ENCODE measurements at regions not wholly inside any gene's neighbourhood (a gene's known extent, or its start where the extent isn't known, plus 50 kb on each side); places are given as distances from the start of the nearest gene placed in this dataset.

GRCh38 chr13:40345654-40346372, 320.6 kb downstream of the FOXO1 start:
- H3K4me3 Mint-ChIP-seq: no peak overlapping the region
- Histone ChIP-seq H3K4me2 (peak overlapping the region; percentile 58), H3K4me1 (ENCODE audit: insufficient read depth) (peaks cover 32% of the 10 kb centered on the region), H3K36me3 (ENCODE audit: insufficient read depth) (no peaks in the 10 kb centered on the region), H3K79me2 (replicated peaks; ENCODE audit: insufficient read depth) (no peaks in the 10 kb centered on the region), H3K27me3 (ENCODE audit: insufficient read depth) (no peaks in the 10 kb centered on the region), H2AFZ (peak overlapping the region; percentile 70; the same call in 1 of the 2 replicates), H3K27ac (ENCODE audit: low read depth) (no peak overlapping the region), H4K20me1 (replicated peaks; ENCODE audit: insufficient read depth) (no peaks in the 10 kb centered on the region), H3K4me3 (no peak overlapping the region), H3F3A (replicated peaks; ENCODE audit: low read depth) (no peaks in the 10 kb centered on the region), H3K9me2 (ENCODE audit: insufficient read depth) (peaks cover 10% of the 10 kb centered on the region; the same call in 1 of the 2 replicates)
- peaks cover 21% of the 10 kb centered on the region for H3K27me3 Mint-ChIP-seq (ENCODE audit: insufficient read depth, low read depth, poor library complexity)
- DNase-seq (ENCODE audit: low spot score) (peak; percentile 18), ATAC-seq (peak; percentile 85)
- peaks cover 4% of the 10 kb centered on the region; the same call in 2 of the 3 replicates for H3K36me3 Mint-ChIP-seq (ENCODE audit: low read depth)
- no peak for TF ChIP-seq CREB1 (CRISPR knock-in tag; IDR thresholded peaks at IDR 0.05; ENCODE audit: low read depth)
- TF ChIP-seq EZH2phosphoT487 (IDR thresholded peaks at IDR 0.05; ENCODE audit: unreplicated experiment): no peak
- TF ChIP-seq, protein P1, sequence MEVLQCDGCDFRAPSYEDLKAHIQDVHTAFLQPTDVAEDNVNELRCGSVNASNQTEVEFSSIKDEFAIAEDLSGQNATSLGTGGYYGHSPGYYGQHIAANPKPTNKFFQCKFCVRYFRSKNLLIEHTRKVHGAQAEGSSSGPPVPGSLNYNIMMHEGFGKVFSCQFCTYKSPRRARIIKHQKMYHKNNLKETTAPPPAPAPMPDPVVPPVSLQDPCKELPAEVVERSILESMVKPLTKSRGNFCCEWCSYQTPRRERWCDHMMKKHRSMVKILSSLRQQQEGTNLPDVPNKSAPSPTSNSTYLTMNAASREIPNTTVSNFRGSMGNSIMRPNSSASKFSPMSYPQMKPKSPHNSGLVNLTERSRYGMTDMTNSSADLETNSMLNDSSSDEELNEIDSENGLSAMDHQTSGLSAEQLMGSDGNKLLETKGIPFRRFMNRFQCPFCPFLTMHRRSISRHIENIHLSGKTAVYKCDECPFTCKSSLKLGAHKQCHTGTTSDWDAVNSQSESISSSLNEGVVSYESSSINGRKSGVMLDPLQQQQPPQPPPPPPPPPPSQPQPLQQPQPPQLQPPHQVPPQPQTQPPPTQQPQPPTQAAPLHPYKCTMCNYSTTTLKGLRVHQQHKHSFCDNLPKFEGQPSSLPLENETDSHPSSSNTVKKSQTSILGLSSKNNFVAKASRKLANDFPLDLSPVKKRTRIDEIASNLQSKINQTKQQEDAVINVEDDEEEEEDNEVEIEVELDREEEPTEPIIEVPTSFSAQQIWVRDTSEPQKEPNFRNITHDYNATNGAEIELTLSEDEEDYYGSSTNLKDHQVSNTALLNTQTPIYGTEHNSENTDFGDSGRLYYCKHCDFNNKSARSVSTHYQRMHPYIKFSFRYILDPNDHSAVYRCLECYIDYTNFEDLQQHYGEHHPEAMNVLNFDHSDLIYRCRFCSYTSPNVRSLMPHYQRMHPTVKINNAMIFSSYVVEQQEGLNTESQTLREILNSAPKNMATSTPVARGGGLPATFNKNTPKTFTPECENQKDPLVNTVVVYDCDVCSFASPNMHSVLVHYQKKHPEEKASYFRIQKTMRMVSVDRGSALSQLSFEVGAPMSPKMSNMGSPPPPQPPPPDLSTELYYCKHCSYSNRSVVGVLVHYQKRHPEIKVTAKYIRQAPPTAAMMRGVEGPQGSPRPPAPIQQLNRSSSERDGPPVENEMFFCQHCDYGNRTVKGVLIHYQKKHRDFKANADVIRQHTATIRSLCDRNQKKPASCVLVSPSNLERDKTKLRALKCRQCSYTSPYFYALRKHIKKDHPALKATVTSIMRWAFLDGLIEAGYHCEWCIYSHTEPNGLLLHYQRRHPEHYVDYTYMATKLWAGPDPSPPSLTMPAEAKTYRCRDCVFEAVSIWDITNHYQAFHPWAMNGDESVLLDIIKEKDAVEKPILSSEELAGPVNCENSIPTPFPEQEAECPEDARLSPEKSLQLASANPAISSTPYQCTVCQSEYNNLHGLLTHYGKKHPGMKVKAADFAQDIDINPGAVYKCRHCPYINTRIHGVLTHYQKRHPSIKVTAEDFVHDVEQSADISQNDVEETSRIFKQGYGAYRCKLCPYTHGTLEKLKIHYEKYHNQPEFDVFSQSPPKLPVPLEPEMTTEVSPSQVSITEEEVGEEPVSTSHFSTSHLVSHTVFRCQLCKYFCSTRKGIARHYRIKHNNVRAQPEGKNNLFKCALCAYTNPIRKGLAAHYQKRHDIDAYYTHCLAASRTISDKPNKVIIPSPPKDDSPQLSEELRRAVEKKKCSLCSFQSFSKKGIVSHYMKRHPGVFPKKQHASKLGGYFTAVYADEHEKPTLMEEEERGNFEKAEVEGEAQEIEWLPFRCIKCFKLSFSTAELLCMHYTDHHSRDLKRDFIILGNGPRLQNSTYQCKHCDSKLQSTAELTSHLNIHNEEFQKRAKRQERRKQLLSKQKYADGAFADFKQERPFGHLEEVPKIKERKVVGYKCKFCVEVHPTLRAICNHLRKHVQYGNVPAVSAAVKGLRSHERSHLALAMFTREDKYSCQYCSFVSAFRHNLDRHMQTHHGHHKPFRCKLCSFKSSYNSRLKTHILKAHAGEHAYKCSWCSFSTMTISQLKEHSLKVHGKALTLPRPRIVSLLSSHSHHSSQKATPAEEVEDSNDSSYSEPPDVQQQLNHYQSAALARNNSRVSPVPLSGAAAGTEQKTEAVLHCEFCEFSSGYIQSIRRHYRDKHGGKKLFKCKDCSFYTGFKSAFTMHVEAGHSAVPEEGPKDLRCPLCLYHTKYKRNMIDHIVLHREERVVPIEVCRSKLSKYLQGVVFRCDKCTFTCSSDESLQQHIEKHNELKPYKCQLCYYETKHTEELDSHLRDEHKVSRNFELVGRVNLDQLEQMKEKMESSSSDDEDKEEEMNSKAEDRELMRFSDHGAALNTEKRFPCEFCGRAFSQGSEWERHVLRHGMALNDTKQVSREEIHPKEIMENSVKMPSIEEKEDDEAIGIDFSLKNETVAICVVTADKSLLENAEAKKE (CRISPR knock-in tag; IDR thresholded peaks at IDR 0.05): no peak
- no peak for TF ChIP-seq CTCF (conservative IDR thresholded peaks at IDR 0.05; ENCODE audit: low read depth in 2 of 2)
- TF ChIP-seq, protein P2, sequence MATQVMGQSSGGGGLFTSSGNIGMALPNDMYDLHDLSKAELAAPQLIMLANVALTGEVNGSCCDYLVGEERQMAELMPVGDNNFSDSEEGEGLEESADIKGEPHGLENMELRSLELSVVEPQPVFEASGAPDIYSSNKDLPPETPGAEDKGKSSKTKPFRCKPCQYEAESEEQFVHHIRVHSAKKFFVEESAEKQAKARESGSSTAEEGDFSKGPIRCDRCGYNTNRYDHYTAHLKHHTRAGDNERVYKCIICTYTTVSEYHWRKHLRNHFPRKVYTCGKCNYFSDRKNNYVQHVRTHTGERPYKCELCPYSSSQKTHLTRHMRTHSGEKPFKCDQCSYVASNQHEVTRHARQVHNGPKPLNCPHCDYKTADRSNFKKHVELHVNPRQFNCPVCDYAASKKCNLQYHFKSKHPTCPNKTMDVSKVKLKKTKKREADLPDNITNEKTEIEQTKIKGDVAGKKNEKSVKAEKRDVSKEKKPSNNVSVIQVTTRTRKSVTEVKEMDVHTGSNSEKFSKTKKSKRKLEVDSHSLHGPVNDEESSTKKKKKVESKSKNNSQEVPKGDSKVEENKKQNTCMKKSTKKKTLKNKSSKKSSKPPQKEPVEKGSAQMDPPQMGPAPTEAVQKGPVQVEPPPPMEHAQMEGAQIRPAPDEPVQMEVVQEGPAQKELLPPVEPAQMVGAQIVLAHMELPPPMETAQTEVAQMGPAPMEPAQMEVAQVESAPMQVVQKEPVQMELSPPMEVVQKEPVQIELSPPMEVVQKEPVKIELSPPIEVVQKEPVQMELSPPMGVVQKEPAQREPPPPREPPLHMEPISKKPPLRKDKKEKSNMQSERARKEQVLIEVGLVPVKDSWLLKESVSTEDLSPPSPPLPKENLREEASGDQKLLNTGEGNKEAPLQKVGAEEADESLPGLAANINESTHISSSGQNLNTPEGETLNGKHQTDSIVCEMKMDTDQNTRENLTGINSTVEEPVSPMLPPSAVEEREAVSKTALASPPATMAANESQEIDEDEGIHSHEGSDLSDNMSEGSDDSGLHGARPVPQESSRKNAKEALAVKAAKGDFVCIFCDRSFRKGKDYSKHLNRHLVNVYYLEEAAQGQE (IDR thresholded peaks at IDR 0.05; ENCODE audit: unreplicated experiment): no peak
- TF ChIP-seq ZNF114 (CRISPR knock-in tag; IDR thresholded peaks at IDR 0.05): no peak
- no peak for TF ChIP-seq JUNB (IDR thresholded peaks at IDR 0.05; ENCODE audit: unreplicated experiment)
- TF ChIP-seq POLR2AphosphoS5 (IDR thresholded peaks at IDR 0.05; ENCODE audit: low read depth): no peak
- no peak for TF ChIP-seq STAT1 (IDR thresholded peaks at IDR 0.05; ENCODE audit: unreplicated experiment)
- TF ChIP-seq, protein P3, sequence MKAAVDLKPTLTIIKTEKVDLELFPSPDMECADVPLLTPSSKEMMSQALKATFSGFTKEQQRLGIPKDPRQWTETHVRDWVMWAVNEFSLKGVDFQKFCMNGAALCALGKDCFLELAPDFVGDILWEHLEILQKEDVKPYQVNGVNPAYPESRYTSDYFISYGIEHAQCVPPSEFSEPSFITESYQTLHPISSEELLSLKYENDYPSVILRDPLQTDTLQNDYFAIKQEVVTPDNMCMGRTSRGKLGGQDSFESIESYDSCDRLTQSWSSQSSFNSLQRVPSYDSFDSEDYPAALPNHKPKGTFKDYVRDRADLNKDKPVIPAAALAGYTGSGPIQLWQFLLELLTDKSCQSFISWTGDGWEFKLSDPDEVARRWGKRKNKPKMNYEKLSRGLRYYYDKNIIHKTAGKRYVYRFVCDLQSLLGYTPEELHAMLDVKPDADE (IDR thresholded peaks at IDR 0.05): no peak
- no peak for TF ChIP-seq NANOG (IDR thresholded peaks at IDR 0.05; ENCODE audit: borderline replicate concordance)
- no peak for TF ChIP-seq ZNF331 (CRISPR knock-in tag; IDR thresholded peaks at IDR 0.05; ENCODE audit: low read depth)
- no peak for TF ChIP-seq EZH2 (IDR thresholded peaks at IDR 0.05; ENCODE audit: low read depth, unreplicated experiment)
- no peak overlapping the region for H3K27ac Mint-ChIP-seq
- H3K9me3 Mint-ChIP-seq: peaks cover 3% of the 10 kb centered on the region; the same call in 2 of the 3 replicates
- H3K4me1 Mint-ChIP-seq: peaks cover 65% of the 10 kb centered on the region

Measured in GM23338 (cell line).